Transverse colon (tissue), 3 donors: ENCODE measurements at regions not wholly inside any gene's neighbourhood (a gene's known extent, or its start where the extent isn't known, plus 50 kb on each side); places are given as distances from the start of the nearest gene placed in this dataset.
"Not testable (repeated sequence)": the region's sequence is repeated elsewhere in the genome, so short reads cannot be mapped to it uniquely, and the experiment has no call there.

ENCODE experiments used
- EP300 ChIP-seq: sonication (generic); formaldehyde crosslinking; IDR thresholded peaks from one replicate; pipeline ENCODE4 v1.6.1; 2017; ENCODE audit warnings: antibody characterized with exemption, low read depth
- POLR2A ChIP-seq: fragments of 450-650 bp; IDR thresholded peaks from one replicate; pipeline ENCODE4 v1.6.1; 2016; ENCODE audit warnings: antibody characterized with exemption, mild to moderate bottlenecking, moderate library complexity
- TF ChIP-seq, protein P1 (sequence below), 5 experiments: fragments of 200-600 bp in 3 of 5; fragments of 450-650 bp in 2 of 5; sonication (generic) in 3 of 5; IDR thresholded peaks; 1 replicate in 2 of 5; 2 replicates in 3 of 5; pipeline ENCODE4 v1.5.1; 2016 to 2017; ENCODE audit warnings: antibody characterized with exemption in 5 of 5, inconsistent platforms in 3 of 5, mild to moderate bottlenecking in 2 of 5, moderate library complexity in 1 of 5

DNA sequence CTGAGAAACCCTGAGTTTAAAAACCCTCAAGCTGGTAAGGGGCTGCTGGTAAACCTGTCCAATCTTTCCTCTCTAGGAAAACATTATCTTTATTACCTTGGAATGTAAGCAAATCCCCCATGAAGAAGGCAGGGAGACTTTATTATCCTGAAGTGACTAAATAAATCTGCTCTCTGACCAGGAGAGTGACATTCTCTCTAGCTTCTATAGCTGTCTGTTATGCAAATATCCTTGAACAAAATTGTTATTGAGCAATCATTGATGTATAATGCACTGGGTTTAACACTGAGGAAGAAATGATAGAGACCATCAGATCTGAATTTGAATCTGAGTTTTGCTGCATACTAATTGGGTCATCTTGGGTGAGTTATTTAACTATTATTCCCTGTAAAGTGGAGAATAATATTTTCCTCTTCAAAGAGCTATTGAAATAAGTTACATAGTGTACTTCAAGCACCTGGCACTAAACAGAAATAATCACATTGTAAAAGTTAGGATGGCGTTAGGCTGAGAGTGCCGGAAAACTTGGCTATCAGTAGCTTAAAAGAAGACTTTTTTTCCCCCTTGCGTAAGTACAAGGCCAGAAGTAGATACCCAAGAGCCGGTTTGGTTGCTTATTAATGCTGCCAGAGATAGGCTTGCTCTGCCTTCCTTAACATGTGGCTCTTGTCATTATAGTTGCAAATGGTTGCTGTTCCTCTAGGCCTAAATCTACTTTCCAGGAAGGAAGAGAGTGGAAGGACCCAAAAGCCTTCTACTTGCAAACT is 1503.1 kb downstream of the KHDRBS2 start:
- TF ChIP-seq, protein P1, sequence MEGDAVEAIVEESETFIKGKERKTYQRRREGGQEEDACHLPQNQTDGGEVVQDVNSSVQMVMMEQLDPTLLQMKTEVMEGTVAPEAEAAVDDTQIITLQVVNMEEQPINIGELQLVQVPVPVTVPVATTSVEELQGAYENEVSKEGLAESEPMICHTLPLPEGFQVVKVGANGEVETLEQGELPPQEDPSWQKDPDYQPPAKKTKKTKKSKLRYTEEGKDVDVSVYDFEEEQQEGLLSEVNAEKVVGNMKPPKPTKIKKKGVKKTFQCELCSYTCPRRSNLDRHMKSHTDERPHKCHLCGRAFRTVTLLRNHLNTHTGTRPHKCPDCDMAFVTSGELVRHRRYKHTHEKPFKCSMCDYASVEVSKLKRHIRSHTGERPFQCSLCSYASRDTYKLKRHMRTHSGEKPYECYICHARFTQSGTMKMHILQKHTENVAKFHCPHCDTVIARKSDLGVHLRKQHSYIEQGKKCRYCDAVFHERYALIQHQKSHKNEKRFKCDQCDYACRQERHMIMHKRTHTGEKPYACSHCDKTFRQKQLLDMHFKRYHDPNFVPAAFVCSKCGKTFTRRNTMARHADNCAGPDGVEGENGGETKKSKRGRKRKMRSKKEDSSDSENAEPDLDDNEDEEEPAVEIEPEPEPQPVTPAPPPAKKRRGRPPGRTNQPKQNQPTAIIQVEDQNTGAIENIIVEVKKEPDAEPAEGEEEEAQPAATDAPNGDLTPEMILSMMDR (IDR thresholded peaks at IDR 0.05): not testable (repeated sequence)
- TF ChIP-seq POLR2A, EP300: not testable (repeated sequence)
